ENCODE measurements at regions not wholly inside any gene's neighbourhood (a gene's known extent, or its start where the extent isn't known, plus 50 kb on each side); places are given as distances from the start of the nearest gene placed in this dataset.

GRCh38 chr5:51185850-51186329 is 197.4 kb upstream of the ISL1 start:
- no peak for TF ChIP-seq CTCF (IDR thresholded peaks at IDR 0.05; ENCODE audit: unreplicated experiment)
- DNase-seq (ENCODE audit: unreplicated experiment) = no peak
- BruUV-seq (replicated peaks) = no TSS peak
- Mint-ChIP-seq H3K9me3 (ENCODE audit: unreplicated experiment) (no peaks in the 10 kb centered on the region), H3K27ac (ENCODE audit: low read depth, unreplicated experiment) (no peak overlapping the region), H3K4me3 (ENCODE audit: unreplicated experiment) (no peak overlapping the region), H3K27me3 (ENCODE audit: insufficient read depth, unreplicated experiment) (peaks cover 26% of the 10 kb centered on the region), H3K36me3 (ENCODE audit: insufficient read depth, unreplicated experiment) (no peaks in the 10 kb centered on the region), H3K4me1 (ENCODE audit: insufficient read depth, unreplicated experiment) (no peaks in the 10 kb centered on the region)
- POLR2A ChIA-PET = no interaction called here
- intact Hi-C loops (cut with micrococcal nuclease) = no loop called here
- CTCF ChIA-PET = interaction anchor here (0.6 to 1.1 kb wide), 2 partner anchors 13 to 223 kb away, joined by 3 to 6 read pairs; no protein-coding TSS in a partner anchor

GRCh38 chr5:51188001-51188591 is 195.2 kb upstream of the ISL1 start:
- no peak for TF ChIP-seq CTCF (IDR thresholded peaks at IDR 0.05; ENCODE audit: unreplicated experiment)
- no TSS peak for BruUV-seq (replicated peaks)
- Mint-ChIP-seq H3K9me3 (ENCODE audit: unreplicated experiment) (no peaks in the 10 kb centered on the region), H3K27ac (ENCODE audit: low read depth, unreplicated experiment) (no peak overlapping the region), H3K36me3 (ENCODE audit: insufficient read depth, unreplicated experiment) (peaks cover 7% of the 10 kb centered on the region), H3K4me3 (ENCODE audit: unreplicated experiment) (no peak overlapping the region), H3K4me1 (ENCODE audit: insufficient read depth, unreplicated experiment) (no peaks in the 10 kb centered on the region), H3K27me3 (ENCODE audit: insufficient read depth, unreplicated experiment) (peaks cover 33% of the 10 kb centered on the region)
- ChIA-PET CTCF (interaction anchor here (0.7 to 0.8 kb wide), 2 partner anchors 225 to 264 kb away, joined by 3 to 4 read pairs; no protein-coding TSS in a partner anchor), POLR2A (no interaction called here)
- intact Hi-C loops (cut with micrococcal nuclease) = no loop called here
- no peak for DNase-seq (ENCODE audit: unreplicated experiment)

- H3K36me3 Mint-ChIP-seq (ENCODE audit: insufficient read depth, unreplicated experiment) = peaks cover 7% of the 10 kb centered on the region
- POLR2A ChIA-PET = no interaction called here
- peaks cover 48% of the 10 kb centered on the region for H3K27me3 Mint-ChIP-seq (ENCODE audit: insufficient read depth, unreplicated experiment)
- no peak for DNase-seq (ENCODE audit: unreplicated experiment)
- H3K9me3 Mint-ChIP-seq (ENCODE audit: unreplicated experiment) = no peaks in the 10 kb centered on the region
- no TSS peak for BruUV-seq (replicated peaks)
- no peaks in the 10 kb centered on the region for H3K4me1 Mint-ChIP-seq (ENCODE audit: insufficient read depth, unreplicated experiment)
- CTCF ChIA-PET = interaction anchor here (0.6 kb wide), 1 partner anchor 196 kb away, joined by 3 read pairs; no protein-coding TSS in a partner anchor
- TF ChIP-seq CTCF (IDR thresholded peaks at IDR 0.05; ENCODE audit: unreplicated experiment) = no peak
- H3K4me3 Mint-ChIP-seq (ENCODE audit: unreplicated experiment) = no peak overlapping the region
- H3K27ac Mint-ChIP-seq (ENCODE audit: low read depth, unreplicated experiment) = no peak overlapping the region
- intact Hi-C loops (cut with micrococcal nuclease) = no loop called here
These were observed 188.6 kb upstream of the ISL1 start for GRCh38 chr5:51194671-51195070.

GRCh38 chr5:51201024-51201423 is 182.2 kb upstream of the ISL1 start:
- DNase-seq (ENCODE audit: unreplicated experiment) = no peak
- no peak for TF ChIP-seq CTCF (IDR thresholded peaks at IDR 0.05; ENCODE audit: unreplicated experiment)
- no TSS peak for BruUV-seq (replicated peaks)
- intact Hi-C loops (cut with micrococcal nuclease) = no loop called here
- POLR2A ChIA-PET = no interaction called here
- Mint-ChIP-seq H3K4me3 (ENCODE audit: unreplicated experiment) (no peak overlapping the region), H3K9me3 (ENCODE audit: unreplicated experiment) (no peaks in the 10 kb centered on the region), H3K27me3 (ENCODE audit: insufficient read depth, unreplicated experiment) (peaks cover 63% of the 10 kb centered on the region), H3K36me3 (ENCODE audit: insufficient read depth, unreplicated experiment) (no peaks in the 10 kb centered on the region), H3K27ac (ENCODE audit: low read depth, unreplicated experiment) (no peak overlapping the region), H3K4me1 (ENCODE audit: insufficient read depth, unreplicated experiment) (peaks cover 8% of the 10 kb centered on the region)
- CTCF ChIA-PET = no interaction called here

Measured in MCF 10A (cell line).